ENCODE measurements at regions not wholly inside any gene's neighbourhood (a gene's known extent, or its start where the extent isn't known, plus 50 kb on each side); places are given as distances from the start of the nearest gene placed in this dataset.

- intact Hi-C loops (cut with micrococcal nuclease; ENCODE audit: unreplicated experiment) = no loop called here
- H3K36me3 ChIP-seq (ENCODE audit: insufficient read depth, low read length, poor library complexity, severe bottlenecking) = no peaks in the 10 kb centered on the region
Measured at GRCh38 chr10:131561897-131562296, 250.4 kb upstream of the TCERG1L start.

GRCh38 chr10:131563411-131563810 lies 251.9 kb upstream of the TCERG1L start:
- BruUV-seq (replicated peaks) = no TSS peak
- Histone ChIP-seq H3K36me3 (ENCODE audit: insufficient read depth, low read length, poor library complexity, severe bottlenecking) (no peaks in the 10 kb centered on the region), H3K4me3 (ENCODE audit: low read depth, low read length, poor library complexity, severe bottlenecking) (no peak overlapping the region), H3K27ac (ENCODE audit: low read depth, low read length, poor library complexity, severe bottlenecking) (no peak overlapping the region), H3K27me3 (replicated peaks; ENCODE audit: insufficient read depth, low read depth, low read length, poor library complexity) (no peaks in the 10 kb centered on the region), H3K9me3 (ENCODE audit: low read depth, low read length, poor library complexity, severe bottlenecking) (peaks cover 3% of the 10 kb centered on the region), H3K4me1 (ENCODE audit: insufficient read depth, low read length, poor library complexity, severe bottlenecking) (peaks cover 4% of the 10 kb centered on the region)
- DNase-seq (ENCODE audit: low spot score) = no peak
- TF ChIP-seq CTCF (conservative IDR thresholded peaks at IDR 0.05; ENCODE audit: low read depth, low read length) = no peak
- intact Hi-C loops (cut with micrococcal nuclease; ENCODE audit: unreplicated experiment) = no loop called here
- POLR2A ChIA-PET (ENCODE audit: low non-redundant PET) = no interaction called here
- CTCF ChIA-PET = no interaction called here

More at GRCh38 chr10:131561897-131562296, 250.4 kb upstream of the TCERG1L start:
- no peak overlapping the region for H3K4me3 ChIP-seq (ENCODE audit: low read depth, low read length, poor library complexity, severe bottlenecking)
- no peaks in the 10 kb centered on the region for H3K27me3 ChIP-seq (replicated peaks; ENCODE audit: insufficient read depth, low read depth, low read length, poor library complexity)
- no TSS peak for BruUV-seq (replicated peaks)
- no peak for DNase-seq (ENCODE audit: low spot score)
- TF ChIP-seq CTCF (conservative IDR thresholded peaks at IDR 0.05; ENCODE audit: low read depth, low read length) (no peak), EZH2 (IDR thresholded peaks at IDR 0.05; ENCODE audit: borderline replicate concordance, low read depth, low read length, poor library complexity, severe bottlenecking) (no peak)
- H3K9me3 ChIP-seq (ENCODE audit: low read depth, low read length, poor library complexity, severe bottlenecking) = peaks cover 3% of the 10 kb centered on the region
- POLR2A ChIA-PET (ENCODE audit: low non-redundant PET) = no interaction called here
- CTCF ChIA-PET = no interaction called here
- no peak overlapping the region for H3K27ac ChIP-seq (ENCODE audit: low read depth, low read length, poor library complexity, severe bottlenecking)
- H3K4me1 ChIP-seq (ENCODE audit: insufficient read depth, low read length, poor library complexity, severe bottlenecking) = no peaks in the 10 kb centered on the region

- Histone ChIP-seq H3K36me3 (ENCODE audit: insufficient read depth, low read length, poor library complexity, severe bottlenecking) (no peaks in the 10 kb centered on the region), H3K4me1 (ENCODE audit: insufficient read depth, low read length, poor library complexity, severe bottlenecking) (peaks cover 5% of the 10 kb centered on the region), H3K27me3 (replicated peaks; ENCODE audit: insufficient read depth, low read depth, low read length, poor library complexity) (no peaks in the 10 kb centered on the region), H3K4me3 (ENCODE audit: low read depth, low read length, poor library complexity, severe bottlenecking) (no peak overlapping the region), H3K9me3 (ENCODE audit: low read depth, low read length, poor library complexity, severe bottlenecking) (peaks cover 3% of the 10 kb centered on the region), H3K27ac (ENCODE audit: low read depth, low read length, poor library complexity, severe bottlenecking) (no peak overlapping the region)
- intact Hi-C loops (cut with micrococcal nuclease; ENCODE audit: unreplicated experiment) = no loop called here
- BruUV-seq (replicated peaks) = no TSS peak
- DNase-seq (ENCODE audit: low spot score) = no peak
- no peak for TF ChIP-seq EZH2 (IDR thresholded peaks at IDR 0.05; ENCODE audit: borderline replicate concordance, low read depth, low read length, poor library complexity, severe bottlenecking)
- TF ChIP-seq CTCF (conservative IDR thresholded peaks at IDR 0.05; ENCODE audit: low read depth, low read length) = no peak
- ChIA-PET CTCF (no interaction called here), POLR2A (ENCODE audit: low non-redundant PET) (no interaction called here)
Measured at GRCh38 chr10:131567279-131568162, 256.0 kb upstream of the TCERG1L start.
